Neural cell (in vitro differentiated cells): ENCODE measurements at regions not wholly inside any gene's neighbourhood (a gene's known extent, or its start where the extent isn't known, plus 50 kb on each side); places are given as distances from the start of the nearest gene placed in this dataset.

Source experiments
- EP300 ChIP-seq: fragments of 450-650 bp; conservative IDR thresholded peaks from 2 replicates; pipeline ENCODE4 v1.6.1; 2014; ENCODE audit warnings: antibody characterized with exemption, mild to moderate bottlenecking, moderate library complexity; ENCODE audit not compliant: poor library complexity, severe bottlenecking
- EZH2 ChIP-seq: fragments of 200-600, 300-800 bp; shearing (Covaris generic), sonication (generic); IDR thresholded peaks from 2 replicates; pipeline ENCODE4 v1.6.1; 2014; ENCODE audit warnings: antibody characterized with exemption, low read length, borderline replicate concordance, mild to moderate bottlenecking; ENCODE audit not compliant: insufficient read depth, poor library complexity, severe bottlenecking
- TF ChIP-seq, protein P1 (sequence below): fragments of 450-650 bp; IDR thresholded peaks from 2 replicates; pipeline ENCODE4 v1.5.1; 2014; ENCODE audit warnings: antibody characterized with exemption, mild to moderate bottlenecking, moderate library complexity; ENCODE audit not compliant: poor library complexity, severe bottlenecking
- TF ChIP-seq, protein P2 (sequence below): IDR thresholded peaks from 2 replicates; pipeline ENCODE4 v1.6.1; 2012; ENCODE audit warnings: borderline replicate concordance

DNA sequence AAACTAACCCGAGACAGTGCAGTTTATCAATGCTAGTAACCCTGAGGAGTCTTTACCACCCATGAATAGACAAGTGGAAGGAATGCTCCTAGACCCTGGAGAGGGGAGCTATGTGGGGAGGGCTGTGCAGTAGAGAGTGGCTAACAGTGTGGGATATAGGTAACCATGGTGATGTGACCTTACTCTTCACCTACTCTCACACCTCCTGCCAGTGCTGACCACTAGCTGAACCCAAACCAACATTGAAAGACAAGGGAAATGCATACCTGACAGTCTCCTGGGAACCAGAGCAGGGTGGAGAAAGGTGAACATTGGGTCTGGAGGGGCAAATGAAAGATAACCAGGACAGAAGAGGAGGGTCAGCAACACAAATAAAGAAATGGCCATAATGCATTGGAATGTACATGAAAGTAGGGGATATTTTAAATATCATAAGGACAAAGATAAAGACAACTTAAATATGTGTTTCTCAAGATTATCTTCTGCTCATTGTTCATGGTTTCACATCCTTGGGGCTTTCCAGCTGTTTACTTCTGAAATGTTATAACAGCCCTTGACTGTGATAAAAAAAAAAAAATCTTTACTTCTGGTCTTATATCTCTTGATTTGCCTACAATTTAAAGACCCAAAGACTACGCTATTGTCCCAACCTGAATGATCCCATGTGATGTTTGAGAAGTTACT, 983.3 kb upstream of the TENM4 start:
- TF ChIP-seq, protein P1, sequence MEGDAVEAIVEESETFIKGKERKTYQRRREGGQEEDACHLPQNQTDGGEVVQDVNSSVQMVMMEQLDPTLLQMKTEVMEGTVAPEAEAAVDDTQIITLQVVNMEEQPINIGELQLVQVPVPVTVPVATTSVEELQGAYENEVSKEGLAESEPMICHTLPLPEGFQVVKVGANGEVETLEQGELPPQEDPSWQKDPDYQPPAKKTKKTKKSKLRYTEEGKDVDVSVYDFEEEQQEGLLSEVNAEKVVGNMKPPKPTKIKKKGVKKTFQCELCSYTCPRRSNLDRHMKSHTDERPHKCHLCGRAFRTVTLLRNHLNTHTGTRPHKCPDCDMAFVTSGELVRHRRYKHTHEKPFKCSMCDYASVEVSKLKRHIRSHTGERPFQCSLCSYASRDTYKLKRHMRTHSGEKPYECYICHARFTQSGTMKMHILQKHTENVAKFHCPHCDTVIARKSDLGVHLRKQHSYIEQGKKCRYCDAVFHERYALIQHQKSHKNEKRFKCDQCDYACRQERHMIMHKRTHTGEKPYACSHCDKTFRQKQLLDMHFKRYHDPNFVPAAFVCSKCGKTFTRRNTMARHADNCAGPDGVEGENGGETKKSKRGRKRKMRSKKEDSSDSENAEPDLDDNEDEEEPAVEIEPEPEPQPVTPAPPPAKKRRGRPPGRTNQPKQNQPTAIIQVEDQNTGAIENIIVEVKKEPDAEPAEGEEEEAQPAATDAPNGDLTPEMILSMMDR = no peak
- TF ChIP-seq EZH2 = no peak
- TF ChIP-seq EP300 = no peak
- TF ChIP-seq, protein P2, sequence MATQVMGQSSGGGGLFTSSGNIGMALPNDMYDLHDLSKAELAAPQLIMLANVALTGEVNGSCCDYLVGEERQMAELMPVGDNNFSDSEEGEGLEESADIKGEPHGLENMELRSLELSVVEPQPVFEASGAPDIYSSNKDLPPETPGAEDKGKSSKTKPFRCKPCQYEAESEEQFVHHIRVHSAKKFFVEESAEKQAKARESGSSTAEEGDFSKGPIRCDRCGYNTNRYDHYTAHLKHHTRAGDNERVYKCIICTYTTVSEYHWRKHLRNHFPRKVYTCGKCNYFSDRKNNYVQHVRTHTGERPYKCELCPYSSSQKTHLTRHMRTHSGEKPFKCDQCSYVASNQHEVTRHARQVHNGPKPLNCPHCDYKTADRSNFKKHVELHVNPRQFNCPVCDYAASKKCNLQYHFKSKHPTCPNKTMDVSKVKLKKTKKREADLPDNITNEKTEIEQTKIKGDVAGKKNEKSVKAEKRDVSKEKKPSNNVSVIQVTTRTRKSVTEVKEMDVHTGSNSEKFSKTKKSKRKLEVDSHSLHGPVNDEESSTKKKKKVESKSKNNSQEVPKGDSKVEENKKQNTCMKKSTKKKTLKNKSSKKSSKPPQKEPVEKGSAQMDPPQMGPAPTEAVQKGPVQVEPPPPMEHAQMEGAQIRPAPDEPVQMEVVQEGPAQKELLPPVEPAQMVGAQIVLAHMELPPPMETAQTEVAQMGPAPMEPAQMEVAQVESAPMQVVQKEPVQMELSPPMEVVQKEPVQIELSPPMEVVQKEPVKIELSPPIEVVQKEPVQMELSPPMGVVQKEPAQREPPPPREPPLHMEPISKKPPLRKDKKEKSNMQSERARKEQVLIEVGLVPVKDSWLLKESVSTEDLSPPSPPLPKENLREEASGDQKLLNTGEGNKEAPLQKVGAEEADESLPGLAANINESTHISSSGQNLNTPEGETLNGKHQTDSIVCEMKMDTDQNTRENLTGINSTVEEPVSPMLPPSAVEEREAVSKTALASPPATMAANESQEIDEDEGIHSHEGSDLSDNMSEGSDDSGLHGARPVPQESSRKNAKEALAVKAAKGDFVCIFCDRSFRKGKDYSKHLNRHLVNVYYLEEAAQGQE = no peak
